Activated CD4-positive, alpha-beta T cell treated with anti-CD3 and anti-CD28 coated beads, Interleukin-2, amount 10 ng/mL, durations not matched to agents 24 days and 14 days (primary cell): ENCODE measurements at regions not wholly inside any gene's neighbourhood (a gene's known extent, or its start where the extent isn't known, plus 50 kb on each side); places are given as distances from the start of the nearest gene placed in this dataset.

Experiments
- DNase-seq: peaks from one replicate; pipeline ENCODE4 v3.0.0; 2022
- H3K27ac Mint-ChIP-seq: one replicate; pipeline ENCODE4 v1.8.0; 2022; ENCODE audit warnings: mild to moderate bottlenecking, mixed read lengths
- H3K27me3 Mint-ChIP-seq: one replicate; pipeline ENCODE4 v1.8.0; 2022; ENCODE audit warnings: mixed read lengths
- H3K36me3 Mint-ChIP-seq: one replicate; pipeline ENCODE4 v1.8.0; 2022; ENCODE audit warnings: low read depth, mild to moderate bottlenecking, mixed read lengths
- H3K4me1 Mint-ChIP-seq: one replicate; pipeline ENCODE4 v1.8.0; 2021; ENCODE audit warnings: mixed read lengths
- H3K4me3 Mint-ChIP-seq: one replicate; pipeline ENCODE4 v1.8.0; 2022; ENCODE audit warnings: mild to moderate bottlenecking, moderate library complexity, mixed read lengths
- H3K9me3 Mint-ChIP-seq: one replicate; pipeline ENCODE4 v1.8.0; 2021; ENCODE audit warnings: mixed read lengths
- intact Hi-C: fragments of 100-400 bp; cut with micrococcal nuclease; formaldehyde crosslinking; loops from one replicate; pipeline ENCODE4 v1.15.1; 2023

DNA sequence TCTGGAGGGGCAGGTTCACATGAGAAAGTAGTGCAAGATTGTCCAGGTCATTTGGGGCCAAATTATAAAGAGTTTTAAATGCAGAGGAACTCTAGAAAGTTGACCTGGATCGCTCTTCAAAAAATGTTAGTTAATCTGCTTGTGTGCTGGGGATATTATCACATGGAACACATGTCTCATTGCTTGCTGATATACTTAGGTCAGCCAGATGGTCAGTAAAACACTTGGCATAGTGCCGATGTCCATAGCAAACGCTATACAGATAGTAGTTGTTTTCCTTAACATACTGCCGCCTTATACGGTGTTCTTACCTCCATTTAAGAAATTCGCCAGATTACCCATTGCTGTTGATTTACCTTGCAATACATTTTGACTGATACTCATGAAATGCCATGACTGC lies 103.4 kb upstream of the CWC22 start:
- no peak overlapping the region for H3K4me3 Mint-ChIP-seq
- peaks cover 6% of the 10 kb centered on the region for H3K27me3 Mint-ChIP-seq
- no peaks in the 10 kb centered on the region for H3K4me1 Mint-ChIP-seq
- H3K27ac Mint-ChIP-seq: no peak overlapping the region
- H3K9me3 Mint-ChIP-seq: no peaks in the 10 kb centered on the region
- no peaks in the 10 kb centered on the region for H3K36me3 Mint-ChIP-seq
- DNase-seq: no peak
- intact Hi-C loops: no loop called here

DNA sequence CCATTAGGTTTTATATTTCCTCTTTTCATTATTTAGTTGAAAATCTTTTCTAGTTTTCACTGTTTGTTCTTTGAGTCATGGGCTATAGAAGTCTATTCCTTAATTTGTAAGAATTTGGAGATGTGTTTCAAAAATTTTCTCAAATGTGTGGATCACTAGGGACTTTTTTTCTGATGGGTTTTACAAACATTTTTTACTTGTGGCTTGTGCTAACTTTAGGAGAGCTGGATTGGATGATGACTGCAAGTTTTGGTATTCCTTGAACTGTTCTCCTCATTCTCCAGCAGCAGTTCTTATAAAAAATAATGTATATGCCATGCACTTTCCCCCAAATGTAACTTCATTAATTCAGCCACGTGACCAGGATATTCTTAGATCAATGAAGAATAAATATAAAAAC lies 94.7 kb upstream of the CWC22 start:
- H3K4me1 Mint-ChIP-seq: no peaks in the 10 kb centered on the region
- no peak for DNase-seq
- intact Hi-C loops: no loop called here
- no peak overlapping the region for H3K27ac Mint-ChIP-seq
- no peaks in the 10 kb centered on the region for H3K36me3 Mint-ChIP-seq
- H3K4me3 Mint-ChIP-seq: no peak overlapping the region
- H3K27me3 Mint-ChIP-seq: peaks cover 5% of the 10 kb centered on the region
- H3K9me3 Mint-ChIP-seq: no peaks in the 10 kb centered on the region

DNA sequence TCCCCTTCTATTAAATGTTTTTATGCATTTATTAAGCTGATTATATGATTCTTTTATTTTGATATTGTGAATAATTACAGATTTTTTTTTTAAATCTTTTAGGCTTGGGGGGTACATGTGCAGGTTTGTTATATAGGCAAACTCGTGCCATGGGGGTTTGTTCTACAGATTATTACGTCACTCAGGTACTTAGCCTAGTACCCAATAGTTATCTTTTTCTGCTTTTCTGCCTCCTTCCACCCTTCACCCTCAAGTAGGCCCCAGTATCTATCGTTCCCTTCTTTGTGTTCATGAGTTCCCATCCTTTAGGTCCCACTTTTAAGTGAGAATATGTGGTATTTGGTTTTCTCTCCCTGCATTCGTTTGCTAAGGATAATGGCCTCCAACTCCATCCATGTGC lies 92.2 kb upstream of the CWC22 start:
- Mint-ChIP-seq H3K4me1 (no peaks in the 10 kb centered on the region), H3K27ac (no peak overlapping the region), H3K27me3 (no peaks in the 10 kb centered on the region), H3K36me3 (no peaks in the 10 kb centered on the region), H3K9me3 (no peaks in the 10 kb centered on the region), H3K4me3 (no peak overlapping the region)
- intact Hi-C loops: no loop called here
- no peak for DNase-seq

DNA sequence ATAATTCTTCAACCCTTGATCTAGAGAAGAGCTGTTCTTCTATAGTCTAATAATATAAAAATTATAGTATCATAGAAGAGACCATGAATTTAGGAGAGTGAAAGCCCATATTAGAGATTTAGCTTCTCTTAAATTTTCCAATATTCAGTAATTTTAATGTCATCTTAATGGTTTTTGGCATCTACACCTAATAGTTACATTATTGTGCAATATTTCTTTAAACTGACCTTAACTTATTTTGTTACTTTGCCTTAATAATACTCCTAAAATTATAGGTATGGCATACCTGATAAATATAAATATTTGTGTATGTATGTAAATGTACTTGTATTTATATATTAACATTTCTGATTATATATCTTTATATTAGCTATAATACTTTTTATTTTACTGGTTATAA lies 78.0 kb upstream of the CWC22 start:
- no peak overlapping the region for H3K27ac Mint-ChIP-seq
- no peaks in the 10 kb centered on the region for H3K4me1 Mint-ChIP-seq
- peaks cover 7% of the 10 kb centered on the region for H3K9me3 Mint-ChIP-seq
- no peaks in the 10 kb centered on the region for H3K27me3 Mint-ChIP-seq
- H3K36me3 Mint-ChIP-seq: no peaks in the 10 kb centered on the region
- no peak for DNase-seq
- H3K4me3 Mint-ChIP-seq: no peak overlapping the region
- intact Hi-C loops: no loop called here

DNA sequence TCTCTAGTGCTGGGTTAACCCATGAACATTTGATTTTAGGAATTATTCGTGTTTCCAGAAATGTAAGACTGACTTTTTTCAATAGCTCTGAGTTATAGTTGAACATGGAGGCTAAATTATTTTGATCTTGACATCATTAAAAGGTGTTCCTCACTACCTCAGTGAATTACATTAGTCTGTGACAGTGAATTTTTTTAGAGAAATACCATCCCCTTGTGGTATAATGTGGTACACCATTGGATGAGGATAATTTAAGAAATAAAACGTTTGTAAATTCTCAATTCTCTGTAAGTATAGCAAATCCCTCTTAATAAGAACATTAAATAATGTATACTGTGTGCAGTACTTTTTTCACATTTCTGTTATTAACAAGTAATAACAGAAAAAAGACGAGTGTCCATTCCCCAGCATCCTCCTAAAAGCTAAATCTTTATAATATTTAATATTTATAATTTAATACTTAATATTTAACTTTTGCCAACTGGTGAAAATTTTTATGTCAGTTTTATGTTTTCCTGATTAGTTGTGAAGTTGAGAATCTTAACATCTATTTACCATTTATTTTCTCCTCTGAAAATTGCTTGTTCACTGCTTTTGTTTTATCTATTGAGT lies 70.3 kb upstream of the CWC22 start:
- Mint-ChIP-seq H3K27me3 (peaks cover 3% of the 10 kb centered on the region), H3K4me1 (no peaks in the 10 kb centered on the region), H3K27ac (no peak overlapping the region), H3K4me3 (no peak overlapping the region), H3K36me3 (no peaks in the 10 kb centered on the region), H3K9me3 (peaks cover 7% of the 10 kb centered on the region)
- no peak for DNase-seq
- intact Hi-C loops: loop anchor here (10.0 kb wide), 1 partner anchor 233 kb away; no protein-coding TSS in a partner anchor

DNA sequence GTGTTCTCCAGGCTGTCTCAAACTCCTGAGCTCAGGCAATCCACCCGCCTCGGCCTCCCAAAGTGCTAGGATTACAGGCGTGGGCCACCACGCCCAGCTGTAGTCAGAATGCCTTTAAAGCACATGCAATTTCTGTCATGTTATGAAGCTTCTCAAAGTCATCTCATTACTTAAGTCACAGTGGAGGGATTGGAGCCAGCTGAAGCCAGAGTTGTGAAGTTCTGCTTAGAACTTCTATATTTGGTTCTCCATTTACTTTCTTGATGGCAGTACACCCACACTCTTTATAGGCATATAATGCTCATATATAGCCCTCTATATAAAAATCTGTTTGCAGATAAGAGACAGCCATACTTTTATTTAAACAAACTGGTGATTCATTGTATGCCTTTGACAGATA lies 68.8 kb upstream of the CWC22 start:
- intact Hi-C loops: loop anchor here (10.0 kb wide), 1 partner anchor 231 kb away; no protein-coding TSS in a partner anchor
- Mint-ChIP-seq H3K4me3 (no peak overlapping the region), H3K9me3 (no peaks in the 10 kb centered on the region), H3K27me3 (peaks cover 3% of the 10 kb centered on the region), H3K4me1 (no peaks in the 10 kb centered on the region), H3K27ac (no peak overlapping the region), H3K36me3 (no peaks in the 10 kb centered on the region)
- DNase-seq: no peak

DNA sequence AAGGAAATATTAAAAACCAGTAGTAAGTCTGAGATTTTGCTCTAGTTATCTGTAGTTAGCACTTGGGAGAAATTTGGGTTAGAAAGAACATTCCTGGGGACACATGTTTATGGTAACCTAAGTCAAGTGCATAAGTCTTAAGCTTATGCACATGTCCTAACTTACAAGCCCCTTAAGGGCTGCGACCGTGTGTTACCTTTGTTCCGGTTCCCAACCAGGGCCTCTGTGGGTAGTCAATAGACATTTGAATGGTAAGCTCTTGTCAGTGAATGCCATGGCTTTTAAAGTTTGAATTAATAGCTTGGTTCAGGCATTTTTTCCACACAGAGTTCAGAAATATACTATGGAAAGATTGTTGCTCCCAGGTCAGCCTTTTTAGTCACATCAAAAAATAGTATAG lies 64.7 kb upstream of the CWC22 start:
- intact Hi-C loops: loop anchor here (2.0 to 10.0 kb wide), 2 partner anchors 19 to 227 kb away; no protein-coding TSS in a partner anchor
- Mint-ChIP-seq H3K4me3 (no peak overlapping the region), H3K4me1 (no peaks in the 10 kb centered on the region), H3K36me3 (no peaks in the 10 kb centered on the region), H3K27me3 (peaks cover 3% of the 10 kb centered on the region), H3K9me3 (no peaks in the 10 kb centered on the region), H3K27ac (no peak overlapping the region)
- DNase-seq: no peak

DNA sequence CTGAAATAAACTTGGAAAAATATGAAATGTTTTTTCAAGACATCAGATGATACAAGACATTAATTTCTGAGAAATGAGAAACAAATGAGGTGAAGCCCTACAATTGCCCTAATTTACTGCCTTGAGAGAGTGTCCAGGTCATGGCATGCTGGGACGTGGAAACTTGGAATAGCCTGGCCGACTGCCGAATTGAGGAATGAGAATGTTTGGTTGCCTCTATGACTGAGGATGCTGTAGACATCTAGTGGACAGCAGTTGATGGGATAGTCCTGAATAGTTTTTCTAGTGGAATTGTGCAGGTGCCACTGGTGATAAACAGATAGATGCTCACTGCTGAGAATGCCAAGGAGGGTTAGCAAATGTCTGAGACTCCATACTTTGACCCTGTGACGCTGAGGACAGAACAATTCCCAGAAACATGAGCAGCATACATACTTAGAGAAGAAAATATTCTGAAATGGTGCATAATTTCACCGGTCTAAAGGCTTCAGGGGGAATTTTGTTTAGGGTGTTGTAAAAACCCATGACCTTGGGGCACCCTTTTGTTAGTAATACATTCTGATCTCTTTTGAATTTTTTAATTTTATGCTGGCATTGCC lies 56.5 kb upstream of the CWC22 start:
- Mint-ChIP-seq H3K4me3 (no peak overlapping the region), H3K9me3 (no peaks in the 10 kb centered on the region), H3K27me3 (no peaks in the 10 kb centered on the region), H3K27ac (no peak overlapping the region), H3K4me1 (no peaks in the 10 kb centered on the region), H3K36me3 (no peaks in the 10 kb centered on the region)
- DNase-seq: no peak
- intact Hi-C loops: no loop called here

DNA sequence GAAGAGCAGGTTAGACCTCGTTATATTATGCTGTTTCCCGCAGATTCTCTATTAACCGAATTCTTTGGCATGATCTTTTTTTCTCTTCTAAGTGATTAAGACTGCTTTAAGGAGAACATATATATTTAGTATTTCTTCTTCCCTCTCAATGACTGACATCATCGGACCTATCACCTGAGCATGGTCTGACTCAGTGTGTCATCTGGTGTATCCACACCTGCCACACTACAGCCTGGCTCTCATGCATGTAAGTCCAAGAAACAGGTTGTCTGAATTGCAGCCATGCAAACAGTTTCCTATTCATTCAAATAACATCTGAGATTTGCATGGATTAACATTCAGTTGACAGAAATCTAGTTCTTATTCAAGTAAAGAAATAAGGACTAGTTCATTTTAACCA lies 55.1 kb upstream of the CWC22 start:
- no peak for DNase-seq
- H3K4me1 Mint-ChIP-seq: no peaks in the 10 kb centered on the region
- no peak overlapping the region for H3K27ac Mint-ChIP-seq
- no peaks in the 10 kb centered on the region for H3K27me3 Mint-ChIP-seq
- no peak overlapping the region for H3K4me3 Mint-ChIP-seq
- H3K36me3 Mint-ChIP-seq: no peaks in the 10 kb centered on the region
- intact Hi-C loops: no loop called here
- H3K9me3 Mint-ChIP-seq: no peaks in the 10 kb centered on the region

DNA sequence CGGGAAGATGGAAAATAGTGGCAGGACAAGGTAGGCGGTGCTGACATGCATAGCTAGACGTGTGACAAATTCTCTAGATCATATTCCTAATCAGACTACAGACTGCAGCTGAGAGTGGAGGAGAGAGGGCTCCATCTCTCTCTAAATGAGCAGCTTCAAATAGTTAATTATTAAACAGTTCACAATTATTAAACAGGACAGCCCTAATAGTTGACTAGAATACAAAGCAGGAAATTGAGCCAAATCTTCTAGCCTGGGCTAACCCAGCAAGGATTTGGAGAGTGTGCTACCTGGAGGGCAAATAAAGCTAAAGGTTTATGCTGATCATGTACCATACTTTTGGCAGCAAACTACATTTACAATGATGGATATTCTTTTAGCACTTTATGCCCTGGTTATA lies 54.4 kb upstream of the CWC22 start:
- no peaks in the 10 kb centered on the region for H3K27me3 Mint-ChIP-seq
- no peaks in the 10 kb centered on the region for H3K36me3 Mint-ChIP-seq
- intact Hi-C loops: no loop called here
- no peaks in the 10 kb centered on the region for H3K9me3 Mint-ChIP-seq
- H3K4me1 Mint-ChIP-seq: no peaks in the 10 kb centered on the region
- H3K4me3 Mint-ChIP-seq: no peak overlapping the region
- no peak for DNase-seq
- H3K27ac Mint-ChIP-seq: no peak overlapping the region

DNA sequence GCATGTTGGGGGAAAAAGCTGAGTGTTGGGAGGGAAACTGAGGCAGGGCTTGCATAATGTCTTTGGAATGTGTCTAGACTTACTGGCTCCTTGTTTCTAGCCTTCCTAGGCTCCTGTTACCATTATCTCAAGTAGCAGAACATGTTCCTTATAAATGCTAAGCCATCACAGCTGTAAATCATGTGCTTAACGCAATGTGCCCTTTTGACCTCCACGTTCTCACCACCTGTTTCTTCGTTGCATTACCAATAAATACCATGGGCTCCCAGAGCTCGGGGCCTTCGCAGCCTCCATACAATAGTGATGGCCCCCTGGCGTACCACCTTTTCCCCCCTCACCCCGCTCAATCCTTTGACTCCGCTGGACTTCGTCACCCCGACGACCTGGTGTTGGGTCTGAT lies 54.0 kb upstream of the CWC22 start:
- intact Hi-C loops: no loop called here
- Mint-ChIP-seq H3K36me3 (no peaks in the 10 kb centered on the region), H3K27me3 (no peaks in the 10 kb centered on the region), H3K9me3 (no peaks in the 10 kb centered on the region), H3K27ac (no peak overlapping the region), H3K4me3 (no peak overlapping the region), H3K4me1 (no peaks in the 10 kb centered on the region)
- DNase-seq: no peak

DNA sequence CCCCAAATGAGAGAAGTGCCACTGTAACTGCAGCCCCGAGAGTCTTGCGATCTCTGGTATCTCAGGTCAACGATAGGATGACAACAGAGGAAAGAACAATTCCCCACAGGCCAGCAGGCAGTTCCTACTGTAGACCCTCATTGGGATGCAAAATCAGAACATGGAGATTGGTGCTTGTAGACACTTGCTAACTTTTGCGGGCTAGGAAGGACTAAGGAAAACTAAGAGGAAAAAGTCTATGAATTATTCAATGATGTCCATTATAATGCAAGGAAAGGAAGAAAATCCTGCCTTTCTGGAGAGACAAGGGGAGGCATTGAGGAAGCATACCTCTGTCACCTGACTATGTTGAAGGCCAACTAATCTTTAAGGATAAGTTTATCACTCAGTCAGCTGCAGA lies 51.9 kb upstream of the CWC22 start:
- H3K36me3 Mint-ChIP-seq: no peaks in the 10 kb centered on the region
- intact Hi-C loops: no loop called here

DNA sequence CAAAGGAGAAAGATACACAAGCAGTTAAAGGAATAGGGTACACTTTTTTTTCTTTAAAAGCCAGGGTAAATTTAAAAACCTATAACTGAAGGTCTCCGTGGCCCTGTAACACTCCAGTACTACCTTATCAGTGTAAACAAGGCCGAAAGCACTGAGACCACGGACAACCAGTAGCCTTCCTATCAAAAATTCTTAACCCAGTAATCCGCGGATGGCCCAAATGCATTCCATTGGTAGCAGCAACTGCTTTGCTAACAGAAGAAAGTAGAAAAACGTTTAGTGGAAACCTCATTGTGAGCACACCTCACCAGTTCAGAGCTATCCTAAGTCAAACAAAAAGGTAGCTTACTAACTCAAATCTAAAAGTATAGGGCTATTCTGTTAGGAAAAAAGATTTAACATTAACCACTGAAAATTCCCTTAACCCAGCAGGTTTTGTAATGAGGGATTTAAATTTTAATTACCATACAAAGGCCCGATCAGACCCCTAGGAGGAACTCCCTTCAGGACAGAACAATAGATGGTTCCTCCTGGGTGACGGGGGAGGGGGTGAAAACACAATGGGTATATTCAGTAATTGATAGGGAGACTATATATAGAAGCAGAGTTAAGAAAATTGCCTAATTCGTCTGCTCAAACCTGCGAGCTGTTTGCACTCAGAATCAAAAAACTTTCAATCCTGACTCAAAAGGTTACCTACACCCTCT lies 50.8 kb upstream of the CWC22 start:
- intact Hi-C loops: no loop called here
- H3K4me1 Mint-ChIP-seq: no peaks in the 10 kb centered on the region
- H3K36me3 Mint-ChIP-seq: no peaks in the 10 kb centered on the region
- peaks cover 2% of the 10 kb centered on the region for H3K27me3 Mint-ChIP-seq
- H3K4me3 Mint-ChIP-seq: no peak overlapping the region
- H3K9me3 Mint-ChIP-seq: peaks cover 9% of the 10 kb centered on the region
- DNase-seq: no peak
- no peak overlapping the region for H3K27ac Mint-ChIP-seq

More for the DNA sequence above, 51.9 kb upstream of the CWC22 start:
- H3K9me3 Mint-ChIP-seq: peaks cover 8% of the 10 kb centered on the region
- DNase-seq: no peak
- no peaks in the 10 kb centered on the region for H3K4me1 Mint-ChIP-seq
- H3K27ac Mint-ChIP-seq: no peak overlapping the region
- no peak overlapping the region for H3K4me3 Mint-ChIP-seq
- no peaks in the 10 kb centered on the region for H3K27me3 Mint-ChIP-seq
